PFSK-1 (cell line): ENCODE measurements at regions not wholly inside any gene's neighbourhood (a gene's known extent, or its start where the extent isn't known, plus 50 kb on each side); places are given as distances from the start of the nearest gene placed in this dataset.

Source experiments
- FOXP2 ChIP-seq: optimal IDR thresholded peaks from 2 replicates; pipeline ENCODE3; 2011; ENCODE audit warnings: borderline replicate concordance, control low read depth, inconsistent platforms; ENCODE audit not compliant: insufficient read depth; ENCODE audit errors: extremely low read length, extremely low read depth
- POLR2AphosphoS5 ChIP-seq: IDR thresholded peaks from 2 replicates; pipeline ENCODE4 v1.6.1; 2012; ENCODE audit warnings: low read depth, mild to moderate bottlenecking, control low read depth, low read length, moderate library complexity
- TAF1 ChIP-seq: IDR thresholded peaks from 2 replicates; pipeline ENCODE4 v1.6.1; 2012; ENCODE audit warnings: low read length, control low read depth, borderline replicate concordance; ENCODE audit not compliant: insufficient read depth
- TF ChIP-seq, protein P1 (sequence below), 2 experiments: IDR thresholded peaks; 2 replicates each; pipeline versions ENCODE4 v1.6.1 to v1.8.0; 2011 to 2012; ENCODE audit warnings: low read depth in 2 of 2, low read length in 2 of 2, control low read depth in 1 of 2, inconsistent platforms in 1 of 2, mild to moderate bottlenecking in 1 of 2, moderate library complexity in 1 of 2; ENCODE audit not compliant: insufficient read depth in 1 of 2

DNA sequence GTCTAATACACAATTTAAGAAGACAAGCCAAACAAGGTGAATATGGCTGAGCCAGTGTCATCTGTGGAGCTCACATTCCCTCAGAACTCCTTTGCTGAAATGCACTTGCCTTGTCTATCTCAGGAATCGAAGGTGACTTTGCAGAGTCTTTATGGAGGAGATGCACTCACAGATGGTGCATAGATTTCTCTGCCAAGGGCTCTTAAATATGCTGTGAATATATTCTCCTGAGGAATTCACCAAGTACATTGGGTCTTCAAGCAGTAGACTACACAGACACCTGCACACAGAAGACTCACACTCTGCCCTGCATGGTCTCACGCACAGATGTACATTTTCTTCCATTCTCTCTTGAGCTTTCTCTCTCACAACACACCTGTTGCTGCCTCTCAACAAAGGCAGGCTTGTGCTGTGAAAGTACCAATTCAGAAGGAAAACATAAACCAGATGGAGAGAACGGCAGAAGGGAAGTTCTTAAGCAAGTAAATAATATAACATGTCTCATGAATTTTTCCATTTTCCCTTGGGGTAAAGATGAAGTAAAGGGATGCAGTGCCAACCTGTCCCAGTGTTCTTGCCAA lies 174.7 kb downstream of the DLEU7 start:
- TF ChIP-seq POLR2AphosphoS5 (no peak), FOXP2 (no peak), TAF1 (no peak)
- TF ChIP-seq, protein P1, sequence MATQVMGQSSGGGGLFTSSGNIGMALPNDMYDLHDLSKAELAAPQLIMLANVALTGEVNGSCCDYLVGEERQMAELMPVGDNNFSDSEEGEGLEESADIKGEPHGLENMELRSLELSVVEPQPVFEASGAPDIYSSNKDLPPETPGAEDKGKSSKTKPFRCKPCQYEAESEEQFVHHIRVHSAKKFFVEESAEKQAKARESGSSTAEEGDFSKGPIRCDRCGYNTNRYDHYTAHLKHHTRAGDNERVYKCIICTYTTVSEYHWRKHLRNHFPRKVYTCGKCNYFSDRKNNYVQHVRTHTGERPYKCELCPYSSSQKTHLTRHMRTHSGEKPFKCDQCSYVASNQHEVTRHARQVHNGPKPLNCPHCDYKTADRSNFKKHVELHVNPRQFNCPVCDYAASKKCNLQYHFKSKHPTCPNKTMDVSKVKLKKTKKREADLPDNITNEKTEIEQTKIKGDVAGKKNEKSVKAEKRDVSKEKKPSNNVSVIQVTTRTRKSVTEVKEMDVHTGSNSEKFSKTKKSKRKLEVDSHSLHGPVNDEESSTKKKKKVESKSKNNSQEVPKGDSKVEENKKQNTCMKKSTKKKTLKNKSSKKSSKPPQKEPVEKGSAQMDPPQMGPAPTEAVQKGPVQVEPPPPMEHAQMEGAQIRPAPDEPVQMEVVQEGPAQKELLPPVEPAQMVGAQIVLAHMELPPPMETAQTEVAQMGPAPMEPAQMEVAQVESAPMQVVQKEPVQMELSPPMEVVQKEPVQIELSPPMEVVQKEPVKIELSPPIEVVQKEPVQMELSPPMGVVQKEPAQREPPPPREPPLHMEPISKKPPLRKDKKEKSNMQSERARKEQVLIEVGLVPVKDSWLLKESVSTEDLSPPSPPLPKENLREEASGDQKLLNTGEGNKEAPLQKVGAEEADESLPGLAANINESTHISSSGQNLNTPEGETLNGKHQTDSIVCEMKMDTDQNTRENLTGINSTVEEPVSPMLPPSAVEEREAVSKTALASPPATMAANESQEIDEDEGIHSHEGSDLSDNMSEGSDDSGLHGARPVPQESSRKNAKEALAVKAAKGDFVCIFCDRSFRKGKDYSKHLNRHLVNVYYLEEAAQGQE (IDR thresholded peaks at IDR 0.05; ENCODE audit: insufficient read depth in 1 of 2, low read depth in 2 of 2, low read length in 2 of 2) = no peak
